Endodermal cell (in vitro differentiated cells): ENCODE measurements at regions not wholly inside any gene's neighbourhood (a gene's known extent, or its start where the extent isn't known, plus 50 kb on each side); places are given as distances from the start of the nearest gene placed in this dataset.
"Not testable (repeated sequence)": the region's sequence is repeated elsewhere in the genome, so short reads cannot be mapped to it uniquely, and the experiment has no call there.

Experiments
- DNase-seq: peaks from one replicate; pipeline ENCODE4 v3.0.0-alpha.2; 2017
- H3K27ac ChIP-seq: 2 replicates; pipeline ENCODE4 v1.5.1; 2013; ENCODE audit warnings: mild to moderate bottlenecking, low read depth, low read length, moderate library complexity
- H3K27me3 ChIP-seq: 2 replicates; pipeline ENCODE4 v1.6.1; 2013; ENCODE audit warnings: mild to moderate bottlenecking, low read length, moderate library complexity; ENCODE audit not compliant: insufficient read depth, control insufficient read depth, poor library complexity, severe bottlenecking
- H3K36me3 ChIP-seq: 2 replicates; pipeline ENCODE4 v1.7.0; 2013; ENCODE audit warnings: mild to moderate bottlenecking, low read length, moderate library complexity; ENCODE audit not compliant: control insufficient read depth, insufficient read depth
- H3K4me1 ChIP-seq: one replicate; pipeline ENCODE4 v1.7.0; 2013; ENCODE audit warnings: low read length; ENCODE audit not compliant: control insufficient read depth, insufficient read depth
- H3K4me3 ChIP-seq: 2 replicates; pipeline ENCODE4 v1.5.1; 2013; ENCODE audit warnings: mild to moderate bottlenecking, low read length, moderate library complexity
- H3K9ac ChIP-seq: 2 replicates; pipeline ENCODE4 v1.6.1; 2013; ENCODE audit warnings: mild to moderate bottlenecking, low read length, moderate library complexity; ENCODE audit not compliant: poor library complexity, severe bottlenecking; ENCODE audit errors: extremely low read depth
- H3K9me3 ChIP-seq: 2 replicates; pipeline ENCODE4 v1.6.1; 2013; ENCODE audit warnings: mild to moderate bottlenecking, low read length, moderate library complexity; ENCODE audit not compliant: control insufficient read depth
- H3K27ac Mint-ChIP-seq: 2 replicates; pipeline ENCODE4 v1.8.0; 2020; ENCODE audit warnings: mixed read lengths
- H3K27me3 Mint-ChIP-seq: 2 replicates; pipeline ENCODE4 v1.8.0; 2021; ENCODE audit warnings: mild to moderate bottlenecking, mixed read lengths; ENCODE audit not compliant: insufficient read depth
- H3K36me3 Mint-ChIP-seq: 2 replicates; pipeline ENCODE4 v1.8.0; 2020; ENCODE audit warnings: low read depth, mixed read lengths
- H3K4me1 Mint-ChIP-seq: 2 replicates; pipeline ENCODE4 v1.8.0; 2020; ENCODE audit warnings: mixed read lengths
- H3K4me3 Mint-ChIP-seq: 2 replicates; pipeline ENCODE4 v1.8.0; 2020; ENCODE audit warnings: mild to moderate bottlenecking, moderate library complexity, mixed read lengths
- H3K9me3 Mint-ChIP-seq: 2 replicates; pipeline ENCODE4 v1.8.0; 2020; ENCODE audit warnings: mild to moderate bottlenecking, mixed read lengths
- WGBS, 2 experiments: methylation state at CpG; one replicate each; pipeline versions ENCODE4 v1.1.5 to v1.1.7; 2013; ENCODE audit warnings: missing lambda C conversion rate in 2 of 2, mixed read lengths in 1 of 2; ENCODE audit not compliant: insufficient coverage in 1 of 2, insufficient read length in 1 of 2; 5-methylcytosine and 5-hydroxymethylcytosine counted together
- TF ChIP-seq, protein P1 (sequence below): fragments of 200-600 bp; sonication (generic); conservative IDR thresholded peaks from 2 replicates; pipeline ENCODE4 v1.5.0; 2021; ENCODE audit warnings: antibody characterized with exemption, mild to moderate bottlenecking

GRCh38 chr14:36420149-36420687, 99.8 kb upstream of the MBIP start:
- Mint-ChIP-seq H3K36me3 (no peaks in the 10 kb centered on the region), H3K27ac (peak overlapping the region; percentile 38)
- peak overlapping the region; percentile 63 for H3K4me3 ChIP-seq

DNA sequence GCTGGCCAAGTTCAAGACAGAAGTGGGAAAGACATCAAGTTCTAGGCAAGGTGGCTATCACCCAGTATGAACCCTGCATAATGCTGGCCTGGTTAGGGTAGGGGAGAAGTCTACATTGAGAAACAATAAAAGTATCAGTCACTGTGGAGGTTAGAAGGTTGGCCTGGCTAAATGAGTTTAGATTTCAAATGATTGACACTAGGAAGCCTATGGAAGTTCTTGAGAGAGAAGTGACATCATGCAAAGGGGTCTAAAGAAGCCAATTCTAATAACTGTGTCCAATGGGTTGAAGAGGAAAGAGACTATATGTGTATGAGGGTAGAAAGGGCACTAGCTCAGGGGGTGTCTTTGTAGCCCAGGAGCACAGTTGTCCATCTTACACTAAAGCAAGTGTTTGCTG, 98.5 kb upstream of the MBIP start:
- Mint-ChIP-seq H3K4me3 (no peak overlapping the region), H3K4me1 (peaks cover 26% of the 10 kb centered on the region), H3K27ac (no peak overlapping the region), H3K27me3 (peaks cover 12% of the 10 kb centered on the region), H3K9me3 (peaks cover 26% of the 10 kb centered on the region), H3K36me3 (no peaks in the 10 kb centered on the region)
- Histone ChIP-seq H3K27ac (no peak overlapping the region), H3K4me3 (no peak overlapping the region), H3K27me3 (no peaks in the 10 kb centered on the region), H3K9me3 (no peaks in the 10 kb centered on the region), H3K4me1 (peaks cover 5% of the 10 kb centered on the region), H3K9ac (no peak overlapping the region), H3K36me3 (no peaks in the 10 kb centered on the region)
- DNase-seq, result no peak
- TF ChIP-seq, protein P1, sequence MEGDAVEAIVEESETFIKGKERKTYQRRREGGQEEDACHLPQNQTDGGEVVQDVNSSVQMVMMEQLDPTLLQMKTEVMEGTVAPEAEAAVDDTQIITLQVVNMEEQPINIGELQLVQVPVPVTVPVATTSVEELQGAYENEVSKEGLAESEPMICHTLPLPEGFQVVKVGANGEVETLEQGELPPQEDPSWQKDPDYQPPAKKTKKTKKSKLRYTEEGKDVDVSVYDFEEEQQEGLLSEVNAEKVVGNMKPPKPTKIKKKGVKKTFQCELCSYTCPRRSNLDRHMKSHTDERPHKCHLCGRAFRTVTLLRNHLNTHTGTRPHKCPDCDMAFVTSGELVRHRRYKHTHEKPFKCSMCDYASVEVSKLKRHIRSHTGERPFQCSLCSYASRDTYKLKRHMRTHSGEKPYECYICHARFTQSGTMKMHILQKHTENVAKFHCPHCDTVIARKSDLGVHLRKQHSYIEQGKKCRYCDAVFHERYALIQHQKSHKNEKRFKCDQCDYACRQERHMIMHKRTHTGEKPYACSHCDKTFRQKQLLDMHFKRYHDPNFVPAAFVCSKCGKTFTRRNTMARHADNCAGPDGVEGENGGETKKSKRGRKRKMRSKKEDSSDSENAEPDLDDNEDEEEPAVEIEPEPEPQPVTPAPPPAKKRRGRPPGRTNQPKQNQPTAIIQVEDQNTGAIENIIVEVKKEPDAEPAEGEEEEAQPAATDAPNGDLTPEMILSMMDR, result no peak

More at GRCh38 chr14:36420149-36420687, 99.8 kb upstream of the MBIP start:
- no peak overlapping the region for H3K9ac ChIP-seq
- peaks cover 5% of the 10 kb centered on the region for H3K4me1 ChIP-seq
- H3K9me3 ChIP-seq, result no peaks in the 10 kb centered on the region
- no peaks in the 10 kb centered on the region for H3K36me3 ChIP-seq
- 65 to 100% methylated on average over 2 to 4 of the region's 4 CpGs for WGBS, 2 experiments
- H3K4me1 Mint-ChIP-seq, result peaks cover 26% of the 10 kb centered on the region
- peaks cover 19% of the 10 kb centered on the region for H3K9me3 Mint-ChIP-seq
- H3K27me3 Mint-ChIP-seq, result peaks cover 8% of the 10 kb centered on the region
- H3K27me3 ChIP-seq, result no peaks in the 10 kb centered on the region
- no peak overlapping the region for H3K27ac ChIP-seq
- DNase-seq, result no peak
- no peak overlapping the region for H3K4me3 Mint-ChIP-seq
- TF ChIP-seq, protein P1, result no peak

GRCh38 chr14:36411951-36412350, 91.5 kb upstream of the MBIP start:
- H3K27me3 ChIP-seq, H3K9ac ChIP-seq: not testable (repeated sequence)

DNA sequence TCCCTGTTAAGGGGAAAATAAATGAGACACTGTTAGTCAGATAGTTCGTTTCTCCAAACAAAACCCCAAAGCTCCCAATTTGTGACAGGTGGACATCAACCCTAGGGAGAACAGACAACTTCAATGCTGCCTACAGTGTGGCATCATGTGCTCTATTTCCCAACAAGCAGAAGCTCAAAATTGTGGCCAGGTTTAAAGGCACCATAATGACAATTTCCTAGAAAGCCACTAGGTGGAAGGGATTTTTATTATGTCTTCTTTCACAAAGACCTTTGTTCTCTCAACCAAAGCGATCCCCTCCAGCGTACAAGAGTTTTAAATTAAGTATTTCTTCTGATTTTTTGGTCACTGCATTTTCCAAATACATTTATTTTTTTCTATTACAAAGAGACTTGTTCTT, 88.0 kb upstream of the MBIP start:
- TF ChIP-seq, protein P1, result peak; percentile 58
- H3K27ac Mint-ChIP-seq, result no peak overlapping the region
- WGBS, 2 experiments, result 50 to 72% methylated on average over 1 to 3 of the region's 3 CpGs
- no peak for DNase-seq
- no peak overlapping the region for H3K4me3 Mint-ChIP-seq
- Histone ChIP-seq H3K36me3 (no peaks in the 10 kb centered on the region), H3K4me3 (no peak overlapping the region), H3K27me3 (no peaks in the 10 kb centered on the region), H3K9ac (no peak overlapping the region), H3K27ac (no peak overlapping the region), H3K9me3 (no peaks in the 10 kb centered on the region), H3K4me1 (no peaks in the 10 kb centered on the region)
- peaks cover 5% of the 10 kb centered on the region for H3K27me3 Mint-ChIP-seq
- peaks cover 2% of the 10 kb centered on the region for H3K36me3 Mint-ChIP-seq
- H3K4me1 Mint-ChIP-seq, result no peaks in the 10 kb centered on the region
- H3K9me3 Mint-ChIP-seq, result peaks cover 34% of the 10 kb centered on the region

More at GRCh38 chr14:36411951-36412350, 91.5 kb upstream of the MBIP start:
- DNase-seq, H3K9me3 ChIP-seq, H3K27ac Mint-ChIP-seq, H3K4me1 Mint-ChIP-seq, H3K4me3 ChIP-seq, H3K36me3 ChIP-seq, H3K4me3 Mint-ChIP-seq, H3K4me1 ChIP-seq, H3K27ac ChIP-seq, H3K36me3 Mint-ChIP-seq: not testable (repeated sequence)
- Mint-ChIP-seq H3K27me3 (peaks cover 15% of the 10 kb centered on the region), H3K9me3 (peaks cover 56% of the 10 kb centered on the region)
- 87 to 98% methylated on average over 6 to 17 of the region's 17 CpGs for WGBS, 2 experiments
